H1 (cell line): ENCODE measurements at regions not wholly inside any gene's neighbourhood (a gene's known extent, or its start where the extent isn't known, plus 50 kb on each side); places are given as distances from the start of the nearest gene placed in this dataset.

ENCODE experiments used
- CBX8 ChIP-seq: fragments of 300-800, 300-1000 bp; sonication (generic); IDR thresholded peaks from 2 replicates; pipeline ENCODE4 v1.7.1; 2016; ENCODE audit warnings: low read depth, low read length, borderline replicate concordance
- FOSL1 ChIP-seq: IDR thresholded peaks from 2 replicates; pipeline ENCODE4 v1.6.1; 2011; ENCODE audit warnings: mild to moderate bottlenecking, low read depth, low read length, moderate library complexity; ENCODE audit not compliant: insufficient read depth
- GABPA ChIP-seq: IDR thresholded peaks from 2 replicates; pipeline ENCODE4 v1.6.1; 2011; ENCODE audit warnings: mild to moderate bottlenecking, low read length, moderate library complexity, borderline replicate concordance; ENCODE audit not compliant: insufficient read depth
- HDAC2 ChIP-seq, 2 experiments: fragments of 300-600 bp in 1 of 2; sonication (generic) in 1 of 2; IDR thresholded peaks; 2 replicates each; pipeline ENCODE4 v1.6.1; 2011 to 2012; ENCODE audit warnings: low read depth in 2 of 2, low read length in 2 of 2, mild to moderate bottlenecking in 2 of 2, moderate library complexity in 2 of 2, borderline replicate concordance in 1 of 2, inconsistent platforms in 1 of 2
- MAFK ChIP-seq: IDR thresholded peaks from 2 replicates; pipeline ENCODE4 v1.6.1; 2012; ENCODE audit warnings: low read depth, mild to moderate bottlenecking, improper control_type of control experiment, low read length
- RAD21 ChIP-seq, 2 experiments: IDR thresholded peaks in 1 of 2; conservative IDR thresholded peaks in 1 of 2; 2 replicates each; pipeline ENCODE4 v1.6.1; 2011; ENCODE audit warnings: low read depth in 2 of 2, low read length in 2 of 2, improper control_type of control experiment in 1 of 2, inconsistent platforms in 1 of 2, mild to moderate bottlenecking in 1 of 2, moderate library complexity in 1 of 2
- SIX5 ChIP-seq: IDR thresholded peaks from 2 replicates; pipeline ENCODE4 v1.6.1; 2011; ENCODE audit warnings: mild to moderate bottlenecking, low read depth, low read length
- SP1 ChIP-seq: IDR thresholded peaks from 2 replicates; pipeline ENCODE4 v1.6.1; 2011; ENCODE audit warnings: low read depth, low read length
- TF ChIP-seq, protein P1 (sequence below), 3 experiments: IDR thresholded peaks; 1 replicate in 2 of 3; 2 replicates in 1 of 3; pipeline versions ENCODE4 v1.5.1 to v1.6.1; 2011; ENCODE audit warnings: low read length in 3 of 3, mild to moderate bottlenecking in 3 of 3, inconsistent platforms in 2 of 3, low read depth in 1 of 3, moderate library complexity in 1 of 3; ENCODE audit not compliant: insufficient read depth in 1 of 3; ENCODE audit errors: control extremely low read depth in 1 of 3
- TF ChIP-seq, protein P2 (sequence below): IDR thresholded peaks from 2 replicates; pipeline ENCODE4 v1.6.1; 2012; ENCODE audit warnings: low read length, inconsistent platforms

DNA sequence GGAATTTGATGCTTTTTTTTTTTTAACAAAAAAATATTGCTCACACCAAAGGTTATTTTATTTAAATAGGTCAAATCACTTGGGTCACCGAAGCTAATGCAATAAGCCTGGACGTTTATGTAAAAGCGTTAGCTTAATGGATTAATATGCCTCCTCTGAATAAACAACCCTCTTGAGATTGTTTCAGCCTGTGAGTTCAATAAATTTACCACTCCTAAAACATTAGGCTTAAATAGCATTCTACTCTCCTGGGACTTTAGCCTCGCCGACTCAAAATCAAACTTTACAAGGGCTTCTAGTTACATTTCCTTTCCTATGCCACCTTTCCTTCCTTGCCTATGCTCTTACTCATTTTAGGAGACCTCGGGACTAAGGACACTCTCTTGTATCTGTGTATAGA, 79.3 kb downstream of the DNAJB9 start:
- no peak for TF ChIP-seq RAD21 (IDR thresholded peaks at IDR 0.05 in 1 of 2, conservative IDR thresholded peaks at IDR 0.05 in 1 of 2; ENCODE audit: low read depth in 2 of 2, low read length in 2 of 2)
- no peak for TF ChIP-seq CBX8
- TF ChIP-seq, protein P1, sequence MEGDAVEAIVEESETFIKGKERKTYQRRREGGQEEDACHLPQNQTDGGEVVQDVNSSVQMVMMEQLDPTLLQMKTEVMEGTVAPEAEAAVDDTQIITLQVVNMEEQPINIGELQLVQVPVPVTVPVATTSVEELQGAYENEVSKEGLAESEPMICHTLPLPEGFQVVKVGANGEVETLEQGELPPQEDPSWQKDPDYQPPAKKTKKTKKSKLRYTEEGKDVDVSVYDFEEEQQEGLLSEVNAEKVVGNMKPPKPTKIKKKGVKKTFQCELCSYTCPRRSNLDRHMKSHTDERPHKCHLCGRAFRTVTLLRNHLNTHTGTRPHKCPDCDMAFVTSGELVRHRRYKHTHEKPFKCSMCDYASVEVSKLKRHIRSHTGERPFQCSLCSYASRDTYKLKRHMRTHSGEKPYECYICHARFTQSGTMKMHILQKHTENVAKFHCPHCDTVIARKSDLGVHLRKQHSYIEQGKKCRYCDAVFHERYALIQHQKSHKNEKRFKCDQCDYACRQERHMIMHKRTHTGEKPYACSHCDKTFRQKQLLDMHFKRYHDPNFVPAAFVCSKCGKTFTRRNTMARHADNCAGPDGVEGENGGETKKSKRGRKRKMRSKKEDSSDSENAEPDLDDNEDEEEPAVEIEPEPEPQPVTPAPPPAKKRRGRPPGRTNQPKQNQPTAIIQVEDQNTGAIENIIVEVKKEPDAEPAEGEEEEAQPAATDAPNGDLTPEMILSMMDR (IDR thresholded peaks at IDR 0.05; ENCODE audit: control extremely low read depth in 1 of 3, insufficient read depth in 1 of 3, low read depth in 1 of 3, low read length in 3 of 3), result no peak
- TF ChIP-seq SP1, result no peak
- no peak for TF ChIP-seq FOSL1
- TF ChIP-seq HDAC2 (IDR thresholded peaks at IDR 0.05; ENCODE audit: borderline replicate concordance in 1 of 2, low read depth in 2 of 2, low read length in 2 of 2), result no peak
- TF ChIP-seq, protein P2, sequence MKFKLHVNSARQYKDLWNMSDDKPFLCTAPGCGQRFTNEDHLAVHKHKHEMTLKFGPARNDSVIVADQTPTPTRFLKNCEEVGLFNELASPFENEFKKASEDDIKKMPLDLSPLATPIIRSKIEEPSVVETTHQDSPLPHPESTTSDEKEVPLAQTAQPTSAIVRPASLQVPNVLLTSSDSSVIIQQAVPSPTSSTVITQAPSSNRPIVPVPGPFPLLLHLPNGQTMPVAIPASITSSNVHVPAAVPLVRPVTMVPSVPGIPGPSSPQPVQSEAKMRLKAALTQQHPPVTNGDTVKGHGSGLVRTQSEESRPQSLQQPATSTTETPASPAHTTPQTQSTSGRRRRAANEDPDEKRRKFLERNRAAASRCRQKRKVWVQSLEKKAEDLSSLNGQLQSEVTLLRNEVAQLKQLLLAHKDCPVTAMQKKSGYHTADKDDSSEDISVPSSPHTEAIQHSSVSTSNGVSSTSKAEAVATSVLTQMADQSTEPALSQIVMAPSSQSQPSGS, result no peak
- TF ChIP-seq GABPA, result no peak
- no peak for TF ChIP-seq MAFK
- no peak for TF ChIP-seq SIX5
